Heart left ventricle (tissue), 16 donors: ENCODE measurements at regions not wholly inside any gene's neighbourhood (a gene's known extent, or its start where the extent isn't known, plus 50 kb on each side); places are given as distances from the start of the nearest gene placed in this dataset.
A peak's percentile ranks its signal among the peaks of the same experiment; 100 is the strongest.

Source experiments
- ATAC-seq, 4 donors: fragments of 200-7000 bp; cut with Tn5 transposase; one replicate each; pipeline ENCODE4 v1.9.1; 2020 to 2022; ENCODE audit warnings: moderate library complexity in 4 of 4, mild to moderate bottlenecking in 3 of 4, moderate number of reproducible peaks in 1 of 4
- DNase-seq, 5 donors: peaks; one replicate each; pipeline ENCODE4 v3.0.0-alpha.2; 2020
- H3K27ac ChIP-seq, 12 donors: fragments of 200-600 bp; sonication (generic) in 4 of 12; one replicate each; pipeline versions ENCODE4 v1.5.0 to v1.8.0; 2016 to 2022; ENCODE audit warnings: mild to moderate bottlenecking in 2 of 12
- H3K27me3 ChIP-seq, 9 donors: fragments of 200-600 bp; sonication (generic) in 2 of 9; one replicate each; pipeline versions ENCODE4 v1.5.1 to v1.8.0; 2016 to 2022; ENCODE audit warnings: mild to moderate bottlenecking in 3 of 9
- H3K36me3 ChIP-seq, 9 donors: fragments of 200-600 bp; sonication (generic) in 2 of 9; one replicate each; pipeline versions ENCODE4 v1.5.0 to v1.8.0; 2018 to 2022; ENCODE audit warnings: mild to moderate bottlenecking in 2 of 9
- H3K4me1 ChIP-seq, 12 donors: fragments of 200-600 bp; sonication (generic) in 4 of 12; one replicate each; pipeline versions ENCODE4 v1.5.0 to v1.8.0; 2016 to 2022; ENCODE audit warnings: mild to moderate bottlenecking in 3 of 12
- H3K4me3 ChIP-seq, 12 donors: fragments of 200-600 bp; sonication (generic) in 4 of 12; one replicate each; pipeline versions ENCODE4 v1.5.0 to v1.8.0; 2017 to 2022; ENCODE audit warnings: mild to moderate bottlenecking in 9 of 12, moderate library complexity in 4 of 12
- H3K9me3 ChIP-seq, 12 donors: fragments of 200-600 bp; sonication (generic) in 4 of 12; one replicate each; pipeline versions ENCODE4 v1.5.0 to v1.8.0; 2016 to 2022; ENCODE audit warnings: mild to moderate bottlenecking in 1 of 12
- POLR2A ChIP-seq, 2 donors: fragments of 450-650 bp; IDR thresholded peaks; one replicate each; pipeline ENCODE4 v1.6.1; 2017; ENCODE audit warnings: antibody characterized with exemption in 2 of 2, mild to moderate bottlenecking in 2 of 2, moderate library complexity in 2 of 2
- WGBS, 4 donors: extraction: QIAGEN DNeasy Blood & Tissue Kit in 2 of 4; methylation state at CpG; one replicate each; pipeline versions ENCODE4 v1.1.5 to v1.1.7; 2013 to 2018; 5-methylcytosine and 5-hydroxymethylcytosine counted together
- intact Hi-C, 10 donors: fragments of 100-400 bp; cut with DNase I; formaldehyde crosslinking; loops; one replicate each; pipeline versions ENCODE4 v1.11.1 to v1.14.2; 2022
- TF ChIP-seq, protein P1 (sequence below), 12 donors: fragments of 200-600 bp; sonication (generic) in 4 of 12; IDR thresholded peaks; one replicate each; pipeline versions ENCODE4 v1.5.0 to v1.8.0; 2018 to 2022; ENCODE audit warnings: antibody characterized with exemption in 12 of 12, mild to moderate bottlenecking in 5 of 12
- donor health status: ischemic (EF 13 %, LVEDD 7.1; RV severe dilation, severe dysfunction).
- donor health status: healthy with polysubstance abuse.
- donor health status: DM: no; HTN: yes; CAD: no.
- donor health status: DM: no; HTN: no; CAD: no.
- donor health status: ischemic (EF 25% LVEDD 6.9; RV normal size, moderate dysfunction).
- donor health status: ischemic (EF 25% LVEDD 5.7; RV mildly dilated, moderate dysfunction).
- donor health status: healthy.
- donor health status: DM: yes; HTN: yes; CAD: no.
- donor health status: ischemic (EF 35%, LVEDD 5.7; RV mildly dilated, moderate dysfunction).
- donor health status: nonischemic (EF 11% LVEDD 7.7; RV severe dilation, severe dysfunction).
- donor health status: DM: yes; HTN: yes; CAD: no.
- donor health status: PGD.
- donor health status: ischemic (EF 29% LVEDD 5.4; RV normal size, mild dysfunction).
- donor health status: nonischemic (EF 23%, LVEDD 6.1; RV moderate dilation, normal function).

DNA sequence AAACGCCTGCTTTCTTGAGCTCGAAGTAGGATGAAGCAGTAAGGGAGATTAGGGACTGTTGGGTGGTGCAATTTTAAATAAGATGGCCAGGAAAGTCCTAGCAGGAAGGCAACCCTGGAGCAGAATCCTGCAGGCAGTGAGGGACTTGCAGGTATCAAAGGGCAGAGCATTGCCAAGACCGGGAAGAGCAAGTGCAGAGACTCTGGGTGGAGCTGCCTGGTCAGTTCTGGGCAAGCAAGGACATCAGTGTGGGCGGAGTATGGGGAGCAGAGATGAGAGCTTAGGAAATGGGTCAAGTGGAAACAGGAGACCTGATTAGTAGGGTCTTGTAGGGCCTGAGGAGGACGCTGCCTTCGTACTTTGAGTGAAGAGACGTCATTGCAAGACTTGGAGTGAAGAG is 64.4 kb upstream of the NCK2 start:
- no peaks in the 10 kb centered on the region for H3K36me3 ChIP-seq
- H3K4me3 ChIP-seq, result no peak overlapping the region
- intact Hi-C loops, result no loop called here
- H3K27ac ChIP-seq, result no peak overlapping the region
- WGBS, 4 donors, result 68 to 94% (median 89%) methylated on average over 7 of the region's 7 CpGs
- H3K4me1 ChIP-seq, result peaks cover 0 to 4% (median 0%) of the 10 kb centered on the region in 12 donors
- no peak for TF ChIP-seq POLR2A (IDR thresholded peaks at IDR 0.05)
- TF ChIP-seq, protein P1, sequence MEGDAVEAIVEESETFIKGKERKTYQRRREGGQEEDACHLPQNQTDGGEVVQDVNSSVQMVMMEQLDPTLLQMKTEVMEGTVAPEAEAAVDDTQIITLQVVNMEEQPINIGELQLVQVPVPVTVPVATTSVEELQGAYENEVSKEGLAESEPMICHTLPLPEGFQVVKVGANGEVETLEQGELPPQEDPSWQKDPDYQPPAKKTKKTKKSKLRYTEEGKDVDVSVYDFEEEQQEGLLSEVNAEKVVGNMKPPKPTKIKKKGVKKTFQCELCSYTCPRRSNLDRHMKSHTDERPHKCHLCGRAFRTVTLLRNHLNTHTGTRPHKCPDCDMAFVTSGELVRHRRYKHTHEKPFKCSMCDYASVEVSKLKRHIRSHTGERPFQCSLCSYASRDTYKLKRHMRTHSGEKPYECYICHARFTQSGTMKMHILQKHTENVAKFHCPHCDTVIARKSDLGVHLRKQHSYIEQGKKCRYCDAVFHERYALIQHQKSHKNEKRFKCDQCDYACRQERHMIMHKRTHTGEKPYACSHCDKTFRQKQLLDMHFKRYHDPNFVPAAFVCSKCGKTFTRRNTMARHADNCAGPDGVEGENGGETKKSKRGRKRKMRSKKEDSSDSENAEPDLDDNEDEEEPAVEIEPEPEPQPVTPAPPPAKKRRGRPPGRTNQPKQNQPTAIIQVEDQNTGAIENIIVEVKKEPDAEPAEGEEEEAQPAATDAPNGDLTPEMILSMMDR (IDR thresholded peaks at IDR 0.05), result no peak
- H3K9me3 ChIP-seq, result no peaks in the 10 kb centered on the region
- DNase-seq (no peak), ATAC-seq (no peak)
- no peaks in the 10 kb centered on the region for H3K27me3 ChIP-seq

DNA sequence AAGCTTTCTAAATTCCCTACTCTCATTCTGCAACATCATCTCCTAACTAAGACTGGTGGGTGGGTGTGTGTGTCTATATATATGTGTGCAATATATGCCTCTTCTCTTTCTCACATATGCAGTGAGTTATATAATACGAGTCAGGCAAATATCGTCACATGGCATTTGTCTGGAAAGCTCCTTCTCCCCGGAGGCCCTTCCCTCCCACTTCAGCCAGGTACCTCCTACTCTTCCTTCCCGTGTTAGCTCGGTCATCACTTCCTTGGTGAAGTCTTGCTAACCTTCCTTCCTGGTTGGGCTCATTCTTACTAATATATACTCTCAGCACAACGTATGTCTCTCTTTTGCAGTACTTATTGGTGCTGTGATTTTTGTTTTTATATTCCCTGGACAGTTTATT is 66.4 kb upstream of the NCK2 start:
- H3K9me3 ChIP-seq, result no peaks in the 10 kb centered on the region
- H3K4me3 ChIP-seq, result no peak overlapping the region
- H3K27ac ChIP-seq, result no peak overlapping the region
- no peaks in the 10 kb centered on the region for H3K27me3 ChIP-seq
- intact Hi-C loops, result no loop called here
- 60 to 69% (median 66%) methylated on average over 6 of the region's 6 CpGs for WGBS, 4 donors
- no peak for ATAC-seq
- TF ChIP-seq POLR2A (IDR thresholded peaks at IDR 0.05), result no peak
- no peaks in the 10 kb centered on the region for H3K36me3 ChIP-seq
- no peak for DNase-seq
- peaks cover 0 to 19% (median 2%) of the 10 kb centered on the region in 12 donors for H3K4me1 ChIP-seq

DNA sequence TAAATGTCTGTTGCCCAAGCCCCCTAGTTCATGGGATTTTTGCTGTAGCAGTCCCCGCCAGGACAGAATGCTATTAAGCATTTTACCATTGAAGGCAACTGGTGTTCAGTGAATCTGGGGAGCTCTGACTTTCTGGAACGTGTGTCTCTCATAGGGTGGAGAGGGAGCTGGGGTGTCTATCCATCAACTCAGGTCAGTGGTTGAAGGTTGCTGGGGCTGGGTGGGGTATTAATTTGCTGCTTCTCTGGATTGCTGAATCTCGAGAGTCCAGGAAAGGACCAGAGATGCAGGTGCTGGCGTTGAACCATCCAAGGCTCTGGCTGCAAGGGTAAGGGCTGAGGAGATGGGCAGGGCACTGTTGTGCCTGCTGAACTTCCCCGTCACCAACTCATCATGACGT is 66.8 kb upstream of the NCK2 start:
- TF ChIP-seq, protein P1 (IDR thresholded peaks at IDR 0.05), result no peak
- TF ChIP-seq POLR2A (IDR thresholded peaks at IDR 0.05), result no peak
- intact Hi-C loops, result no loop called here
- 80 to 94% (median 90%) methylated on average over 6 of the region's 6 CpGs for WGBS, 4 donors
- Histone ChIP-seq H3K4me3 (no peak overlapping the region), H3K4me1 (peaks cover 0 to 19% (median 2%) of the 10 kb centered on the region in 12 donors), H3K36me3 (no peaks in the 10 kb centered on the region), H3K9me3 (no peaks in the 10 kb centered on the region), H3K27ac (no peak overlapping the region), H3K27me3 (no peaks in the 10 kb centered on the region)
- ATAC-seq (no peak), DNase-seq (no peak)

DNA sequence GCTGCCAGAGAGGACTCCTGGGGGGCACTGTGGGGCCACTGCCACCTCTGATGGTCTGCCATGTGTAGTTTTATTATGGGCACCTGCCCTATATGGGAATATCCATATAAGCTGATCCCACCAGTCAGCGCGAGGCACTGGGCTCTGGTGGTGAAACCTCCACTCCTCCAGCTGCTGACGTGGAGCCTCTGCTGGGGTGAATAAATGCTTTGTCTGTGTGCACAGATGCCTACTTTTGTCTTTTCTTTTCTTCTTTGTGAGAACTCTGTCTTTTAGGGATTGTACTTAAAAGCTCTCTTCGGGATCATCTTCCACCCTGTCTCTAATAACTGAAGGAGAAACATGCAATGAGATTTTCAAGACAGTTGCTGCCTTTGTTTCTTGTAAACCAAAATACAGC is 68.9 kb upstream of the NCK2 start:
- no peaks in the 10 kb centered on the region for H3K36me3 ChIP-seq
- no peak overlapping the region for H3K27ac ChIP-seq
- H3K4me3 ChIP-seq, result no peak overlapping the region
- no peaks in the 10 kb centered on the region for H3K9me3 ChIP-seq
- no peaks in the 10 kb centered on the region for H3K27me3 ChIP-seq
- TF ChIP-seq POLR2A (IDR thresholded peaks at IDR 0.05), result no peak
- TF ChIP-seq, protein P1 (IDR thresholded peaks at IDR 0.05), result no peak
- intact Hi-C loops, result no loop called here
- WGBS, 4 donors, result 83 to 89% (median 87%) methylated on average over 4 of the region's 4 CpGs
- ATAC-seq (no peak), DNase-seq (no peak)
- H3K4me1 ChIP-seq, result peaks cover 0 to 19% (median 2%) of the 10 kb centered on the region in 12 donors

DNA sequence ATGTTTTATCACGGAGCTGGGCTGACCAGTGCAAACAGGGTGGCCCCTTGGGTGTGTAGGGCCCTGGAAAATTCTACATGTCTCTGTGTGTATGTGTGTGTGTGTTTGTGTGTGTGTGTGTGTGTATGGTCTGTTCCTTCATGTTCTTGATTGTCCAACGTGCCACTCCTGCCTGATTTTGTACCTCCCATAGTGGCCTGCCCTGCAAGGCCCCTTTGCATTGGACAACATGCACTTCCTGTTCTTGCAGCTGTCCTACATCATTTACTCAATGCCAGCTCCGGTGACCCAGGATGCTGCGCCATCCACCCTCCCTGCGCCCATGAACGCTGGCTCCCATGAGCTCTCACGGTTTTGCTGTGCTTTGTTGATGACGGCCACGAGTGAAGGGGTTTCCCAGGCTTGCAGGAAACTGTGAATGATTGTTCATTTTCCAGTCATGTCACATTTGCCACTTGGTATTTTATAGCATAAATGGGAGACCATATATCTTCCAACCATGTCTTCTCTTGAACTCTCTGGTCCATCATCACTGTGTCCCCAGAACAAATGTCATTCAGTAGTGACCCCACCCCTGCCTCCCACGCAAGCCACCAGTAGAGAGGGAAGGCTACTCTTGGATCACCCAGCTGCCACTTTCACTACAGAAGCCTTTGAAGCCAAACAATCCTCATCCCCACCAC is 69.7 kb upstream of the NCK2 start:
- TF ChIP-seq, protein P1 (IDR thresholded peaks at IDR 0.05), result no peak
- no peak for TF ChIP-seq POLR2A (IDR thresholded peaks at IDR 0.05)
- H3K4me3 ChIP-seq, result no peak overlapping the region
- H3K36me3 ChIP-seq, result no peaks in the 10 kb centered on the region
- 63 to 76% (median 68%) methylated on average over 10 of the region's 10 CpGs for WGBS, 4 donors
- H3K9me3 ChIP-seq, result no peaks in the 10 kb centered on the region
- ATAC-seq (peak in 1 of 4 donors; percentile 8), DNase-seq (no peak)
- H3K27me3 ChIP-seq, result no peaks in the 10 kb centered on the region
- intact Hi-C loops, result no loop called here
- H3K27ac ChIP-seq, result peak overlapping the region in 1 of 12 donors; percentile 28
- H3K4me1 ChIP-seq, result peaks cover 0 to 19% (median 2%) of the 10 kb centered on the region in 12 donors
